ENCODE measurements at regions not wholly inside any gene's neighbourhood (a gene's known extent, or its start where the extent isn't known, plus 50 kb on each side); places are given as distances from the start of the nearest gene placed in this dataset.
"Not testable (repeated sequence)": the region's sequence is repeated elsewhere in the genome, so short reads cannot be mapped to it uniquely, and the experiment has no call there.

DNA sequence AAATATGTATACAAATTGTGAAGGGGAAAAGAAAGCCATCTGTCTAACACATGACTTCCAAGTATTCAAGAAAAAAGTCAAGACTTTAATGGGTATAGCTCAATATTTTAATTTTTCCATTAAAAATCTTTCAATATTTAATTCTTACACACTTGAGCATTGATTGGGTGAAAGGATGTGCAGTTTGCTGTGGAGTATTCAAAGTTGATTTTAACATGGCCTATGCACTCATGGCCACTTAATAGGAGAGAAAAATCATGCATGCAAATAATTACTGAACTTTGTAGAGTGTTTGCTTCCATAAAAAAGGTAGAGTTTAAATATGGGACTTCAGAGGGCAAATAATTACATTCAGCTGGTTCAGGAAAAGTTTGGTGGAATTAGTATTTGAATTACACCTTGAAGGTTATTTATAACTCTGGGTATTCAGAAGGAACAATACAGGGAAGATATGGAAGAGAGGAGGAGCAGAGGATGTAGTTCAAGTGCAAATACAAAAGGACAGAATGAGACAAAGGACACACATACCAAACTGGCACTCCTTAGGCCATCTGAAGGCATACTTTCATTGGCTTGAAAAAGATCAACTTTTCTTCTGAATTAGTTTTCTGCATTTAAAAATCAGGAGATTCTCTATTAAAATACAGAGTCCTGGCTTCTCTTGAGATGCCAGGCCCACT is 90.1 kb downstream of the OTOL1 start:
- intact Hi-C loops (cut with DNase I): no loop called here
- no peak for DNase-seq (ENCODE audit: low spot score)

DNA sequence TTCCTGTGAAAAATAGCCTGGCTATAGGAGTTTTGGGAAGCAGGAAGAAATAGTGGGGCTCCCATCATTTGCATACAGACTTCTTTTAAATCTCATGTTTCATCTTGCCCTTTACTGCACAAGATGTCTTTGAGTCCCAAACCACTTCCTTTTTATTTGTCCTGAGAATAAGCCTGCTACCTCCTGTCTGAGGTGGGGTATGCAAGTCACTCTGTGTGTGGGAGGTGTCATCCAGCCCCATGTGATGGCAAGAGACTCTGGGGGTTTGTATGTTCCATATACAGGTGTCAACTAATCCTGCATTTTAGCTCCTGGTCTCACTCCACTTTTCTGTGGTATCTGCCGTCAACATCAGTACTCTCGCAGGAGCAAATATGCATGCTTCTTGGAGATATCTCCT is 102.0 kb downstream of the OTOL1 start:
- intact Hi-C loops (cut with DNase I): no loop called here
- DNase-seq (ENCODE audit: low spot score): no peak

GRCh38 chr3:161599697-161600096 is 103.1 kb downstream of the OTOL1 start:
- intact Hi-C loops (cut with DNase I): no loop called here
- DNase-seq (ENCODE audit: low spot score): no peak

DNA sequence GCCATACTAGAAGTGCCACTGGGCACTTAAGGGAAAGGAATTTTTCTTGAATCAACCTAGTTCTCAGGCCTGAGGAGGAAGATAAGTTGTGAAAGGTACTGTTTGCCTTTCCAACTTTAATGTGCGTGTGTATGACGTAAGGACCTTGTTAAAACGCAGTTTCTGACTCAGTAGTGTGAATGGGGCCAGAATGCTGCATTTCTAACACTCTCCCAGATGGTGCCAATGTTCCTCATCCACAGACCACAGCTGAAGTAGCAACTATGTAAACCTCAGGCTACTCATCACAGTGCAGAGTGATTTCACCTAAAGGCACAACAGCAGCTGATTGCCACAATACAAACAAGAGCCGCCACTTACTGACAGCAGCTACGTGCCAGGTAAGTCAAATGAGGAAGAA is 103.6 kb downstream of the OTOL1 start:
- DNase-seq (ENCODE audit: low spot score): no peak
- intact Hi-C loops (cut with DNase I): no loop called here

DNA sequence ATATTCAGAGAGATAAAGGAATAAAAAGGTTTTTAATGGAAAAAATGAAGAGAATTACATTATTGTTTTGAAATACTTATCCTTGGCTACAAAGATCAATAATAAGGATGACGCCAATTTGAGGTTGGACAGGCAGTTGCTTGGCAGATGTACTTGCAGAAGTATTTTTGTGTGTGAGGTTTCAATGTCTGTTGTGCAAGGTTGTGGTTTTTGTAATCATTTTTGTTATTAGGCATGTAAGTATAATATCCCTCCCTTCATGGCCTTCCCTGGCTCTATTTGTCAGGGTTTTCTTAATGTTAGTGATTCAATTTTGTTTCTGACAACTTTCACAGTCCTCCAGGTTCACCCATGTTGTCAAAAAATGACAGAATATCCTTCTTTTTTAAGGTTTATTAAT is 105.9 kb downstream of the OTOL1 start:
- intact Hi-C loops (cut with DNase I): no loop called here
- no peak for DNase-seq (ENCODE audit: low spot score)

- no peak for DNase-seq (ENCODE audit: low spot score)
- intact Hi-C loops (cut with DNase I): no loop called here
Measured at GRCh38 chr3:161602918-161603317, 106.3 kb downstream of the OTOL1 start.

GRCh38 chr3:161607056-161607455 is 110.4 kb downstream of the OTOL1 start:
- DNase-seq (ENCODE audit: low spot score): no peak
- intact Hi-C loops (cut with DNase I): no loop called here

DNA sequence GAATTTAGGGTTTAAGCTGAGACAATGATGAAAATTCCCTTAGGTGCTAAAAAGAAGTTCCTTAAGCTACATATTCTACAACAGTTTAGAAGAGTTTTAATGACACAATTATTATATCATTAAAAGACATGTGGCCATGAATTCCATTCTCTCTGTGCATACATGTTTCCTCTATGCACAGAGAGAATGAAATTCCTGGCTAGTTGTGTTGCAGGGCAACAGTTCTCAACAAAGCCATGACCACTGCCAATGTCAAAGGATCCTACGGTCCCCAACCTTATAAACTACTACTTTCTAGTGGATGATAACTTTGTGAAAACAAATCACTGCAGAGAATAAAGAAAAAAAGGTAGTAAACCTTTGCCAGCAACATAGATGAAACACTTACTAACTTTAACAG is 122.7 kb downstream of the OTOL1 start:
- intact Hi-C loops (cut with DNase I): no loop called here
- no peak for DNase-seq (ENCODE audit: low spot score)

DNA sequence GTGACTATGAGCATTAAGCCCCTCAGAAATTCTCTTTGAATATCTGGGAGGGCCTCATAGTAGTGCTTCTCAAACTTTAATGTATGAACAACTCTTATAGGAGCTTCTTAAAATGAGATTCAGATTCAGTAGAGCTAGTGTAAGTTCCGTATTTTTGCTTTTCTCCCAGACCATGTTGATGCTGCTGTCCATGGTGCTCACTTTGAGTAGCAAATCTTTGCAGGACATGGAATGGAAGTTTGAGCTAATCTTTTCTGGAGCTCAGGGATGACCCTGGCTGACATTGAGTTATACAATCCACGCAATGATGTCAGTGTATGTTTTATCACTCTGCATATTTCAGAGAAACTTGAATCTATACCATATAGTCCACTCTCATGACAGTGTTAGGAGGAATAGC is 134.2 kb downstream of the OTOL1 start:
- intact Hi-C loops (cut with DNase I): no loop called here
- DNase-seq (ENCODE audit: low spot score): no peak

GRCh38 chr3:161631536-161631935 is 134.9 kb downstream of the OTOL1 start:
- intact Hi-C loops (cut with DNase I): no loop called here
- no peak for DNase-seq (ENCODE audit: low spot score)

GRCh38 chr3:161637559-161637958 is 141.0 kb downstream of the OTOL1 start:
- intact Hi-C loops (cut with DNase I): no loop called here
- DNase-seq (ENCODE audit: low spot score): no peak

DNA sequence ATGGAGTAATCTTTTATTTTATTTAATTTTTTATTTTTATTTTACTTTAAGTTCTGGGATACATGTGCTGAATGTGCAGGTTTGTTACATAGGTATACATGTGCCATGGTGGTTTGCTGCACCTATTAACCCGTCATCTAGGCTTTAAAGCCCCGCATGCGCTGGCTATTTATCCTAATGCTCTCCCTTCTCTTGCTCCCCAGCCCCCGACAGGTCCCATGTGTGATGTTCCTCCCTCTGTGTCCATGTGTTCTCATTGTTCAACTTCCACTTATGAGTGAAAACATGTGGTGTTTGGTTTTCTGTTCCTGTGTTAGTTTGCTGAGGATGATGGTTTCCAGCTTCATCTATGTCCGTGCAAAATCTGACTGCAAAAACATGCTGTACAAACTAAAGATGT is 142.5 kb downstream of the OTOL1 start:
- intact Hi-C loops (cut with DNase I): not testable (repeated sequence)
- DNase-seq (ENCODE audit: low spot score): peak; percentile 52

DNA sequence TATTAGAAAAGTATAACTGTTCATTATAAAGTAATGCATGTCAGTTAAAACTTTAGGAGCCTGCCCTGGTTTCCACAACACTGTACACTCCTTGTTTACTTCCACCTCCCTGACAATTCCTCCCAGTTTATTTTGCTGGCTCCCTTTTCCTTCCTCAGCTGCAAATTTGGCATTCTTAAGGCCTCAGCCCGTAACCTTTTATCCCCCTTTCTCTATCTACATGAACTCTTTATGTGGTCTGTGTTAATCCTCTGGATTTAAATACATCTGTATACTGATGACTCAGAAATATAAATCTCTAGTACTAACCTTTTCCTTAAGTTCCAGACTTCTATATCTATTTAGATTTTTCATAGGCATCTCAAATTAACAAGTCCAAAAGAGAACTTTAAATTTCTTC is 143.6 kb downstream of the OTOL1 start:
- DNase-seq (ENCODE audit: low spot score): no peak
- intact Hi-C loops (cut with DNase I): no loop called here

DNA sequence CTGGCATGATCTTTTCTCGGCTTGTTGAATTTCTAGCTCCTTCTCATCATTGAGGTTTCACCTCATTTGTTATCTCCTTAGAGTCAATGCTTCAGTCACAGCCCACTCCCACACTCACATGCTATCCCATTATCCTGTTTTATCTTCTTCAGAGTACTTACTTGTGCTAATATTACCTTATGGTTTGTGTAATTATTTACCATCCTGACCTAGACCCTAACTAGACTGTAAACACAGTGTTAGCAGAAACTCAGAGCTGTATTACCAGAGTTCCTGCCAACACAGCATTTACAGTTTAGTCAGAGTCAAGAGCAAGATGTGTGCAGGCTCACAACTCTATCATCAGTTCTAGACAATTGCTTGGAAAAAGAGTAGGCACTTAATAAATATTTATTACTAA is 144.7 kb downstream of the OTOL1 start:
- intact Hi-C loops (cut with DNase I): no loop called here
- DNase-seq (ENCODE audit: low spot score): no peak

DNA sequence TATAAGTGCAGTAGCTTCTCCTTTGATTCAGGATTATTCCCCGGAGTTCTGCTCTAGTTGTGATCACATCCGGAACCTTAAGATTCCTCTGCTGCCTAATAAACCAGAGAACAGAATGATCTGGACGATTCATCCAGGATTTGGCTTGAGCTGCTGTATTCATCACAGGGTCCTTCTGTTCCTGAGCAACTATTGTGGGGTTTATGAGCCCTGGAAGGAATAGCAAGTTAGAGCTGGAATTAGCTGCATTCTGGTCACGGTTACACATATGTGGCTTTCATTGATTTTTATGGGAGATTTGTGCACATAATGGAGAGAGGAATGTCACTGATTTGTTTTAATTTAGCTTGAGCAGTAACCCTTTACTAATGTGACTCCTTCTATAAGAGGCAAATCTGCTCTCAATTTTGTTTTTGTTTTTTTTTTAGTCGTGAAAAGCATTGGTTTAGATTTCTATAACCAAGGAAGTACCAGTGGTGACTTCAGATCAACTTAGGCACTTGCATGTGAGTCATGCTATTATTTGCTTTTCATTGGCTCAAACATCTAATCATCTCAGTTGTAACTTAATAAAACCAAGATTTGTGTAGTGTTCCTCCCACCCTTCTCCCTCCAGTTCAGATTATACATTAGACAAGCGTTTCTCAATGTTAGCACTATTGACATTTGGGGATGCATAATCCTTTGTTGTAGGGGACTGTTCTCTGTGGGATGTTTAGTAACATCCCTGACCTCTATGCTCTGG is 148.5 kb downstream of the OTOL1 start:
- intact Hi-C loops (cut with DNase I): no loop called here
- no peak for DNase-seq (ENCODE audit: low spot score)

GRCh38 chr3:161647936-161648470 is 151.4 kb downstream of the OTOL1 start:
- DNase-seq (ENCODE audit: low spot score): no peak
- intact Hi-C loops (cut with DNase I): no loop called here

DNA sequence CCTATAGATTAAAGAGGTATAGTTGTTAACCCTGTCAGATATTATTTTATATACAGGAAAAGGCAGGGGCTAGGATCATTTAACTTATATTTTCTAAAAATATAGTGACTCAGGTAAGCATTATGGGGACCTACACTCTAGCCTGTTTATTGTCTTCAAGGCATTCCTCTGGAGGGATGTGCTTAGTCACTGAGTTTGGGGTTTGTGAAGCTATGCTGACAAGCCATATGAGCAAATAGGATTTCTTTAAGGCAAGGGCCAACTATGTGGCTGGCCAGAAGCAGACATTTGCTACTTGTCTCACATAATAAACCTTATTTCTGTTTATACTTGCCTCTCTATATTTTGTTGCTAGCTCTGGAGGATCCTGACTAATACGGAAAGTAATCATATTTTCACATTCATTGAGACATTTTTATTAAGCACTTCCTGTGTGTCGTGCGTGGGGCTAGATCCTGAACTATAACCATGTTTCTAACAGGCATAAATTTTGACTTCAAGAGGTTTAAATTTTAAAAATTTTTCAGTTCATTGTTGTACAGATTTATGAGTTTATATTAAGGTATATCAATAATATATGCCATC is 153.4 kb downstream of the OTOL1 start:
- no peak for DNase-seq (ENCODE audit: low spot score)
- intact Hi-C loops (cut with DNase I): no loop called here

DNA sequence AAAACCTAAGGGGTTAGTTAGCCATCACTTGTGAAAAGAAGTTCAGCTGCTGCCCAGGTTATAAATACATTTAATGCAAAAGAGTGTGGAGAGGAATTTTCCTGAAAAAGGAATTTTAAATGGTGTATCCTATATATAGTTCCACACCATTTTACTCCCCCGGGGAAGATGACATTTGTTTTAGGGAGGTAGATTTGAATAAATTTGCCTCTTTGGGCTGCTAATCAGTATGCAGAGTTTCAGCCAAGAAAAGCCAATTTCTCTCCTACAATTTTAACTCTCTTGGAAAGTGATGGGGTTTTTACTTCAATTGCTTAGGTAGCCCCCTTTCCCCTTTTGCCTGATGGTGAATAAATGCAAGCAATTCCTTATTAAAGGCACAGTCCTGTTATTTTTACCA is 161.2 kb downstream of the OTOL1 start:
- intact Hi-C loops (cut with DNase I): no loop called here
- DNase-seq (ENCODE audit: low spot score): no peak

DNA sequence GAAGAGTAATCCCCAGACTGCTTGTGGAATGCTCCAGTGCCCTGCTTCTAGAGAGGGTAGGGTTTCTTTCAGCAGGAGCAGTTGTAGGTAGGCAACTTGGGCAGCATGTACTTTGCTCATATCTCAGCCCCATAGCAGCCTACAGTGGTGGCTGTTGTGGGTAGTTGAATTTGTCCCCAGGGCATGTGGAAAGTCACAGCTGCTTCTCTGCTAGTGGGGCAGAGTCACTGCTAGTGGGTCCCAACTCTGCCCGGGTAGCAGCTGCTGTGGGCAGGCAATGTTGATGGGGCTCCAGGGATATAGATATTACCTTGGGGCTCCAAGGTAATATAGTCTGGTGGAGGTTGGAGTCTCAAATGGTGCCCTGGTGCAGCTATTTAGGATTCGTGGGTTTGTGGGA is 174.5 kb downstream of the OTOL1 start:
- intact Hi-C loops (cut with DNase I): no loop called here
- DNase-seq (ENCODE audit: low spot score): no peak

- DNase-seq (ENCODE audit: low spot score): no peak
- intact Hi-C loops (cut with DNase I): no loop called here
Measured at GRCh38 chr3:161672478-161672877, 175.9 kb downstream of the OTOL1 start.

DNA sequence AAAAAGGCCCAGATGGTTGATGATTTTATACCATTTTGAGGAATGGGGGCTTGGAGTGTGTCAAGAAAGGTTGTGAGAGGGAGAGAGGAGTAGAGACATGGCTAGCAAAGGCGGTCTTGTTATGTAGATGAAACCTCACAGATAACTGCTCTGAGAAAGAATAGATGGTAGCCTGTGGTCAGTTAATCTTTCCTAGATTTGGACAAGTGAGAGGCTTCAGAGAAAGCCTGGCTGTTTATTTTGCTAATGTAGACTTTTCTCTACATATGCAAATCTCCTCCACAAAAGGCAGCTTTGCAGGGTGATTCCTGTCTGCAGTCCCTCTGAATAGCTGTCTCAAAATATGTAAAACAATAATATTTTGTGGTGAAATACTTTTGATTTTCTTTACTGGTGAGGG is 177.3 kb downstream of the OTOL1 start:
- no peak for DNase-seq (ENCODE audit: low spot score)
- intact Hi-C loops (cut with DNase I): no loop called here

All from posterior vena cava (tissue), 2 donors.